Gastrocnemius medialis (tissue), 4 donors: ENCODE measurements at regions not wholly inside any gene's neighbourhood (a gene's known extent, or its start where the extent isn't known, plus 50 kb on each side); places are given as distances from the start of the nearest gene placed in this dataset.

Experiments used
- ATAC-seq, 2 donors: fragments of 150-250 bp; one replicate each; pipeline ENCODE4 v1.9.1; 2016
- DNase-seq, 2 donors: peaks; one replicate each; pipeline ENCODE4 v3.0.0-alpha.2; 2019
- H3K27ac ChIP-seq, 4 donors: fragments of 200-600 bp; sonication (generic); 1 replicate in 1 of 4; 2 replicates in 3 of 4; pipeline ENCODE4 v1.5.1; 2016 to 2018; ENCODE audit warnings: mild to moderate bottlenecking in 2 of 4, moderate library complexity in 1 of 4
- H3K27me3 ChIP-seq, 3 donors: fragments of 200-600 bp; sonication (generic) in 2 of 3; 1 replicate in 1 of 3; 2 replicates in 2 of 3; pipeline versions ENCODE4 v1.5.1 to v1.6.0; 2016 to 2019; ENCODE audit warnings: mild to moderate bottlenecking in 1 of 3, moderate library complexity in 1 of 3
- H3K36me3 ChIP-seq, 2 donors: fragments of 200-600 bp; sonication (generic) in 1 of 2; one replicate each; pipeline ENCODE4 v1.5.1; 2017 to 2018
- H3K4me1 ChIP-seq, 2 donors: fragments of 200-600 bp; sonication (generic) in 1 of 2; one replicate each; pipeline ENCODE4 v1.5.1; 2016 to 2017; ENCODE audit warnings: mild to moderate bottlenecking in 2 of 2
- H3K4me3 ChIP-seq, 4 donors: fragments of 200-600 bp; sonication (generic) in 3 of 4; 1 replicate in 1 of 4; 2 replicates in 3 of 4; pipeline ENCODE4 v1.5.1; 2016 to 2019; ENCODE audit warnings: mild to moderate bottlenecking in 2 of 4
- H3K9me3 ChIP-seq, 3 donors: fragments of 200-600 bp; sonication (generic) in 2 of 3; 1 replicate in 1 of 3; 2 replicates in 2 of 3; pipeline ENCODE4 v1.5.1; 2016 to 2019
- POLR2A ChIP-seq, 2 donors: fragments of 450-650 bp; IDR thresholded peaks; one replicate each; pipeline ENCODE4 v1.6.1; 2017; ENCODE audit warnings: antibody characterized with exemption in 2 of 2, mild to moderate bottlenecking in 2 of 2, moderate library complexity in 2 of 2
- in situ Hi-C, 4 donors: fragments of 200-750 bp; cut with MboI; loops; one replicate each; pipeline versions ENCODE4 v1.15.0 to v1.8.0; 2017; ENCODE audit warnings: low sequenced_read_pairs in 4 of 4
- intact Hi-C: fragments of 100-400 bp; cut with DNase I; formaldehyde crosslinking; loops from one replicate; pipeline ENCODE4 v1.15.1; 2023; ENCODE audit warnings: low total_unique reads
- TF ChIP-seq, protein P1 (sequence below), 5 experiments: fragments of 450-650 bp in 3 of 5; fragments of 200-600 bp in 2 of 5; sonication (generic) in 2 of 5; IDR thresholded peaks in 4 of 5; conservative IDR thresholded peaks in 1 of 5; 1 replicate in 4 of 5; 2 replicates in 1 of 5; pipeline ENCODE4 v1.5.1; 2016 to 2019; ENCODE audit warnings: antibody characterized with exemption in 5 of 5, mild to moderate bottlenecking in 3 of 5, moderate library complexity in 3 of 5

- DNase-seq, result no peak
- H3K9me3 ChIP-seq, result no peaks in the 10 kb centered on the region
- no peak overlapping the region for H3K4me3 ChIP-seq
- ATAC-seq, result no peak
- in situ Hi-C loops, result no loop called here
- no peaks in the 10 kb centered on the region for H3K4me1 ChIP-seq
- peaks cover 0 to 4% (median 0%) of the 10 kb centered on the region in 3 donors for H3K27me3 ChIP-seq
- H3K36me3 ChIP-seq, result no peaks in the 10 kb centered on the region
- intact Hi-C loops, result no loop called here
- TF ChIP-seq, protein P1, sequence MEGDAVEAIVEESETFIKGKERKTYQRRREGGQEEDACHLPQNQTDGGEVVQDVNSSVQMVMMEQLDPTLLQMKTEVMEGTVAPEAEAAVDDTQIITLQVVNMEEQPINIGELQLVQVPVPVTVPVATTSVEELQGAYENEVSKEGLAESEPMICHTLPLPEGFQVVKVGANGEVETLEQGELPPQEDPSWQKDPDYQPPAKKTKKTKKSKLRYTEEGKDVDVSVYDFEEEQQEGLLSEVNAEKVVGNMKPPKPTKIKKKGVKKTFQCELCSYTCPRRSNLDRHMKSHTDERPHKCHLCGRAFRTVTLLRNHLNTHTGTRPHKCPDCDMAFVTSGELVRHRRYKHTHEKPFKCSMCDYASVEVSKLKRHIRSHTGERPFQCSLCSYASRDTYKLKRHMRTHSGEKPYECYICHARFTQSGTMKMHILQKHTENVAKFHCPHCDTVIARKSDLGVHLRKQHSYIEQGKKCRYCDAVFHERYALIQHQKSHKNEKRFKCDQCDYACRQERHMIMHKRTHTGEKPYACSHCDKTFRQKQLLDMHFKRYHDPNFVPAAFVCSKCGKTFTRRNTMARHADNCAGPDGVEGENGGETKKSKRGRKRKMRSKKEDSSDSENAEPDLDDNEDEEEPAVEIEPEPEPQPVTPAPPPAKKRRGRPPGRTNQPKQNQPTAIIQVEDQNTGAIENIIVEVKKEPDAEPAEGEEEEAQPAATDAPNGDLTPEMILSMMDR (IDR thresholded peaks at IDR 0.05 in 4 of 5, conservative IDR thresholded peaks at IDR 0.05 in 1 of 5), result no peak
- TF ChIP-seq POLR2A (IDR thresholded peaks at IDR 0.05), result no peak
- H3K27ac ChIP-seq, result peak overlapping the region in 1 of 4 donors; percentile 18
Measured at GRCh38 chr12:13443028-13443427, 246.5 kb downstream of the EMP1 start.

DNA sequence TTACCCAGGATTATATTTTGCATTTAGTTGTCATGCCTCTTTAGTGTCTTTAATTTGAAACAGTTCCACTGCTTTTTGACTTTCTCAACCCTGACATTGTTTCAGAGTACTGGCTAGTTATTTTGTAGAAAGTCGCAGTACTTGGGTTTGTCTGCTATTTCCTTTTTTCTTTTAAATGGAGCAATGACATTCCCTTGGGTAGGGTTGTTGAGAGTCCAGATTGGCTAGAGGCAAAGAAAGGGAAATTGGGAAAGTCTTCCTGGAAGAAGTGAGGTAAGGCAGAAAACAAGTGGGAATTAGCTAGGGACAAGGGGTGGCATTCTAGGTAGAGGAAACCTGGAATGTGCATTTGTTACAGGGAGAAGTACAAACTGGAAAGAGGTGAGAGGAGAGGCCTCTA lies 245.9 kb downstream of the EMP1 start:
- no peak overlapping the region for H3K27ac ChIP-seq
- peak; percentile 56 to 68 for ATAC-seq
- in situ Hi-C loops, result no loop called here

GRCh38 chr12:13440844-13441243 lies 244.3 kb downstream of the EMP1 start:
- Histone ChIP-seq H3K4me3 (no peak overlapping the region), H3K27ac (no peak overlapping the region), H3K27me3 (peaks cover 0 to 4% (median 0%) of the 10 kb centered on the region in 3 donors), H3K4me1 (no peaks in the 10 kb centered on the region), H3K36me3 (no peaks in the 10 kb centered on the region), H3K9me3 (no peaks in the 10 kb centered on the region)
- DNase-seq (no peak), ATAC-seq (no peak)
- no peak for TF ChIP-seq POLR2A (IDR thresholded peaks at IDR 0.05)
- TF ChIP-seq, protein P1 (IDR thresholded peaks at IDR 0.05 in 4 of 5, conservative IDR thresholded peaks at IDR 0.05 in 1 of 5), result no peak
- in situ Hi-C loops, result no loop called here
- intact Hi-C loops, result no loop called here

More for the DNA sequence above, 245.9 kb downstream of the EMP1 start:
- H3K4me3 ChIP-seq, result no peak overlapping the region
- intact Hi-C loops, result no loop called here
- no peaks in the 10 kb centered on the region for H3K4me1 ChIP-seq
- H3K9me3 ChIP-seq, result no peaks in the 10 kb centered on the region
- TF ChIP-seq POLR2A (IDR thresholded peaks at IDR 0.05), result no peak
- TF ChIP-seq, protein P1 (IDR thresholded peaks at IDR 0.05 in 4 of 5, conservative IDR thresholded peaks at IDR 0.05 in 1 of 5), result no peak
- no peak for DNase-seq
- H3K27me3 ChIP-seq, result peaks cover 0 to 4% (median 0%) of the 10 kb centered on the region in 3 donors
- H3K36me3 ChIP-seq, result no peaks in the 10 kb centered on the region

DNA sequence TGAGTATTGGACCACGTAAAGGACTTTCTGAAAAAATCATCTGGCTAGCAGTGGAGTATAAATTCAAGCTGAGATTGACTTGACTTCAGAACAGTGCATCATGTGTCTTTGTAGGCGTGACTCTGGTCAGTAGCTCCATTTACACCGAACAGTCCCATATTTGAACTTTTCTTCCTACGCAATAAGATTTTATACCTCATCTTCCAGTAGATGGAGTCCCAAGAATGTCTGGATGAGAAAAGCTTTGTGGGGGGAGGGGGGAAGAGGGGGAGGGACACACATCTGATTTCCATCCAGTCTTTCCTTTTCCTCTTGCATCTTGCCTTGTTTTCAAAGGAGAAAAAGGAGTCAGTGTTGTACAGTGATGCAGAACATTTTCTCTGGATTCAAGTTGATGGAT lies 241.0 kb downstream of the EMP1 start:
- no peak overlapping the region for H3K4me3 ChIP-seq
- DNase-seq (no peak), ATAC-seq (no peak)
- H3K9me3 ChIP-seq, result no peaks in the 10 kb centered on the region
- no peaks in the 10 kb centered on the region for H3K4me1 ChIP-seq
- in situ Hi-C loops, result no loop called here
- TF ChIP-seq POLR2A (IDR thresholded peaks at IDR 0.05), result no peak
- TF ChIP-seq, protein P1 (IDR thresholded peaks at IDR 0.05 in 4 of 5, conservative IDR thresholded peaks at IDR 0.05 in 1 of 5), result no peak
- H3K36me3 ChIP-seq, result no peaks in the 10 kb centered on the region
- H3K27me3 ChIP-seq, result peaks cover 0 to 4% (median 0%) of the 10 kb centered on the region in 3 donors
- H3K27ac ChIP-seq, result no peak overlapping the region
- intact Hi-C loops, result no loop called here
